ENCODE measurements at regions not wholly inside any gene's neighbourhood (a gene's known extent, or its start where the extent isn't known, plus 50 kb on each side); places are given as distances from the start of the nearest gene placed in this dataset.

GRCh38 chrX:110915570-110915969 is 120.0 kb upstream of the CHRDL1 start:
- no peak overlapping the region for H3K9ac ChIP-seq (ENCODE audit: low read length)
- no peak overlapping the region for H3K4me3 ChIP-seq (ENCODE audit: low read length)
- no peaks in the 10 kb centered on the region for H3K9me3 ChIP-seq (ENCODE audit: low read length)
- H3K36me3 ChIP-seq (ENCODE audit: insufficient read depth, low read length): no peaks in the 10 kb centered on the region
- no peaks in the 10 kb centered on the region for H3K9me2 ChIP-seq (ENCODE audit: insufficient read depth, low read length)
- no peak overlapping the region for H2AFZ ChIP-seq (ENCODE audit: low read depth, low read length)
- TF ChIP-seq SMC3 (conservative IDR thresholded peaks at IDR 0.05; ENCODE audit: poor library complexity): no peak
- TF ChIP-seq POLR2AphosphoS5 (IDR thresholded peaks at IDR 0.05): no peak
- no peak for TF ChIP-seq TAF1 (IDR thresholded peaks at IDR 0.05; ENCODE audit: low read depth)
- no peak for TF ChIP-seq REST (IDR thresholded peaks at IDR 0.05; ENCODE audit: borderline replicate concordance)
- no peak for TF ChIP-seq MXI1 (conservative IDR thresholded peaks at IDR 0.05; ENCODE audit: poor library complexity, severe bottlenecking)
- TF ChIP-seq EP300 (conservative IDR thresholded peaks at IDR 0.05; ENCODE audit: poor library complexity, severe bottlenecking): no peak
- TF ChIP-seq EZH2 (IDR thresholded peaks at IDR 0.05; ENCODE audit: borderline replicate concordance, insufficient read depth, low read length, poor library complexity, severe bottlenecking): no peak
- TF ChIP-seq RAD21 (conservative IDR thresholded peaks at IDR 0.05): no peak
- TF ChIP-seq CTCF (IDR thresholded peaks at IDR 0.05; ENCODE audit: poor library complexity, severe bottlenecking): no peak
- H3F3A ChIP-seq (ENCODE audit: insufficient read depth, low read length, poor library complexity, severe bottlenecking): no peaks in the 10 kb centered on the region
- no peaks in the 10 kb centered on the region for H3K79me2 ChIP-seq (replicated peaks; ENCODE audit: insufficient read depth, low read length)
- no peaks in the 10 kb centered on the region for H4K20me1 ChIP-seq (ENCODE audit: insufficient read depth)
- no peak overlapping the region for H3K27ac ChIP-seq (ENCODE audit: low read length)
- no peak overlapping the region for H3K4me2 ChIP-seq (ENCODE audit: low read length)
- H3K27me3 ChIP-seq (ENCODE audit: insufficient read depth, low read depth, low read length): no peaks in the 10 kb centered on the region

- H3K79me2 ChIP-seq (replicated peaks; ENCODE audit: insufficient read depth, low read length): no peaks in the 10 kb centered on the region
- H3K36me3 ChIP-seq (ENCODE audit: insufficient read depth, low read length): no peaks in the 10 kb centered on the region
- H3K9me3 ChIP-seq (ENCODE audit: low read length): no peaks in the 10 kb centered on the region
- H3K9me2 ChIP-seq (ENCODE audit: insufficient read depth, low read length): no peaks in the 10 kb centered on the region
- H4K20me1 ChIP-seq (ENCODE audit: insufficient read depth): no peaks in the 10 kb centered on the region
- no peaks in the 10 kb centered on the region for H3K27me3 ChIP-seq (ENCODE audit: insufficient read depth, low read depth, low read length)
- TF ChIP-seq RAD21 (conservative IDR thresholded peaks at IDR 0.05): no peak
- TF ChIP-seq MXI1 (conservative IDR thresholded peaks at IDR 0.05; ENCODE audit: poor library complexity, severe bottlenecking): no peak
- no peak for TF ChIP-seq SMC3 (conservative IDR thresholded peaks at IDR 0.05; ENCODE audit: poor library complexity)
- no peak for TF ChIP-seq REST (IDR thresholded peaks at IDR 0.05; ENCODE audit: borderline replicate concordance)
- no peak for TF ChIP-seq TAF1 (IDR thresholded peaks at IDR 0.05; ENCODE audit: low read depth)
- no peak for TF ChIP-seq EP300 (conservative IDR thresholded peaks at IDR 0.05; ENCODE audit: poor library complexity, severe bottlenecking)
- TF ChIP-seq POLR2AphosphoS5 (IDR thresholded peaks at IDR 0.05): no peak
- TF ChIP-seq CTCF (IDR thresholded peaks at IDR 0.05; ENCODE audit: poor library complexity, severe bottlenecking): no peak
- TF ChIP-seq EZH2 (IDR thresholded peaks at IDR 0.05; ENCODE audit: borderline replicate concordance, insufficient read depth, low read length, poor library complexity, severe bottlenecking): no peak
- no peaks in the 10 kb centered on the region for H3F3A ChIP-seq (ENCODE audit: insufficient read depth, low read length, poor library complexity, severe bottlenecking)
- no peak overlapping the region for H3K4me3 ChIP-seq (ENCODE audit: low read length)
- no peak overlapping the region for H3K9ac ChIP-seq (ENCODE audit: low read length)
- no peak overlapping the region for H3K4me2 ChIP-seq (ENCODE audit: low read length)
- no peak overlapping the region for H3K27ac ChIP-seq (ENCODE audit: low read length)
- no peak overlapping the region for H2AFZ ChIP-seq (ENCODE audit: low read depth, low read length)
These were observed 119.5 kb upstream of the CHRDL1 start for GRCh38 chrX:110915111-110915510.

Measured in neural cell (in vitro differentiated cells).